Neural progenitor cell (in vitro differentiated cells): ENCODE measurements at regions not wholly inside any gene's neighbourhood (a gene's known extent, or its start where the extent isn't known, plus 50 kb on each side); places are given as distances from the start of the nearest gene placed in this dataset.

Experiments
- EZH2 ChIP-seq: fragments of 200-600 bp; sonication (generic); IDR thresholded peaks from 2 replicates; pipeline ENCODE4 v1.6.1; 2017; ENCODE audit warnings: antibody characterized with exemption, mild to moderate bottlenecking, moderate library complexity
- EZH2phosphoT487 ChIP-seq: fragments of 200-600 bp; sonication (generic); IDR thresholded peaks from 2 replicates; pipeline ENCODE4 v1.6.1; 2017; ENCODE audit warnings: antibody characterized with exemption
- TF ChIP-seq, protein P1 (sequence below): fragments of 200-600 bp; sonication (generic); IDR thresholded peaks from 2 replicates; pipeline ENCODE4 v1.5.1; 2017; ENCODE audit warnings: antibody characterized with exemption, mild to moderate bottlenecking

DNA sequence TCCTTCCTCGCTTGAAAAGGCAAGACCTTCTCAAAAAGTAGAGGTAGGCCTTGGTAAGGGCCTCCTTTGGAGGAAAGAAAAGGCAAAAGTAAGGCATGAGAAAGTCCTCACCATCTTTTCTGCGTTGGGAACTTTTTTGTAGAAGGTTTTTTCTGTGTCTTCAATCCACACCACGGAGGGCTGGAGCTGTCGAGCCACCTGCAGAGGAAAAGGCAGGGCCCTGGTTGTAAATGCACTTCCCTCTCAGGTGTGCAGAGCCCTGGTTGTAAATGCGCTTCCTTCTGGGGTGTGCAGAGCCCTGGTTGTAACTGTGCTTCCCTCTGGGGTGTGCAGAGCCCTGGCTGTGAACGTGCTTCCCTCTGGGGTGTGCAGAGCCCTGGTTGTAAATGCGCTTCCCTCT lies 80.2 kb upstream of the ASB18 start:
- TF ChIP-seq, protein P1, sequence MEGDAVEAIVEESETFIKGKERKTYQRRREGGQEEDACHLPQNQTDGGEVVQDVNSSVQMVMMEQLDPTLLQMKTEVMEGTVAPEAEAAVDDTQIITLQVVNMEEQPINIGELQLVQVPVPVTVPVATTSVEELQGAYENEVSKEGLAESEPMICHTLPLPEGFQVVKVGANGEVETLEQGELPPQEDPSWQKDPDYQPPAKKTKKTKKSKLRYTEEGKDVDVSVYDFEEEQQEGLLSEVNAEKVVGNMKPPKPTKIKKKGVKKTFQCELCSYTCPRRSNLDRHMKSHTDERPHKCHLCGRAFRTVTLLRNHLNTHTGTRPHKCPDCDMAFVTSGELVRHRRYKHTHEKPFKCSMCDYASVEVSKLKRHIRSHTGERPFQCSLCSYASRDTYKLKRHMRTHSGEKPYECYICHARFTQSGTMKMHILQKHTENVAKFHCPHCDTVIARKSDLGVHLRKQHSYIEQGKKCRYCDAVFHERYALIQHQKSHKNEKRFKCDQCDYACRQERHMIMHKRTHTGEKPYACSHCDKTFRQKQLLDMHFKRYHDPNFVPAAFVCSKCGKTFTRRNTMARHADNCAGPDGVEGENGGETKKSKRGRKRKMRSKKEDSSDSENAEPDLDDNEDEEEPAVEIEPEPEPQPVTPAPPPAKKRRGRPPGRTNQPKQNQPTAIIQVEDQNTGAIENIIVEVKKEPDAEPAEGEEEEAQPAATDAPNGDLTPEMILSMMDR: no peak
- TF ChIP-seq EZH2 (no peak), EZH2phosphoT487 (no peak)
